PC-3 (cell line): ENCODE measurements at regions not wholly inside any gene's neighbourhood (a gene's known extent, or its start where the extent isn't known, plus 50 kb on each side); places are given as distances from the start of the nearest gene placed in this dataset.

ENCODE experiments used
- ATAC-seq: fragments of 200-7000 bp; cut with Tn5 transposase; 2 replicates; pipeline ENCODE4 v1.9.1; 2020; ENCODE audit warnings: mild to moderate bottlenecking, moderate library complexity
- BruUV-seq: library from RNA; stranded (reverse); fragments of 400-500 nt; replicated peaks from 2 replicates; lab custom pipeline; 2021; lab: Mats Ljungman, UMichigan
- CTCF ChIA-PET: fragments of 300-600 bp; sonication (Branson Sonifier 250); formaldehyde crosslinking; loops from one replicate; lab custom pipeline; 2022; ENCODE audit warnings: antibody characterized with exemption; lab: Charles Lee
- POLR2A ChIA-PET: fragments of 300-600 bp; sonication (Branson Sonifier 250); formaldehyde crosslinking; loops from one replicate; lab custom pipeline; 2022; ENCODE audit warnings: antibody characterized with exemption; ENCODE audit not compliant: unreplicated experiment; lab: Charles Lee
- DNase-seq: peaks from one replicate; pipeline ENCODE4 v3.0.0-alpha.2; 2015
- H2AFZ ChIP-seq: fragments of 300-600 bp; sonication (generic); 2 replicates; pipeline ENCODE4 v1.6.0; 2016; ENCODE audit warnings: antibody characterized with exemption, low read length
- H3F3A ChIP-seq: fragments of 300-600 bp; sonication (generic); one replicate; pipeline ENCODE4 v1.6.0; 2017; ENCODE audit warnings: antibody characterized with exemption, low read length, control low read depth, mild to moderate bottlenecking; ENCODE audit not compliant: unreplicated experiment
- H3K27ac ChIP-seq: fragments of 300-600 bp; sonication (generic); 2 replicates; pipeline ENCODE4 v1.5.1; 2016; ENCODE audit warnings: mild to moderate bottlenecking, low read length
- H3K27me3 ChIP-seq: fragments of 300-600 bp; sonication (generic); 2 replicates; pipeline ENCODE4 v1.6.1; 2016; ENCODE audit warnings: low read length, mixed read lengths
- H3K36me3 ChIP-seq: fragments of 300-600 bp; sonication (generic); 2 replicates; pipeline ENCODE4 v1.6.1; 2016; ENCODE audit warnings: low read depth, mixed run types, low read length, mixed read lengths
- H3K4me1 ChIP-seq: fragments of 300-600 bp; sonication (generic); 2 replicates; pipeline ENCODE4 v1.5.1; 2016; ENCODE audit warnings: low read length; ENCODE audit not compliant: insufficient read depth
- H3K4me2 ChIP-seq: fragments of 300-600 bp; sonication (generic); 2 replicates; pipeline ENCODE4 v1.6.0; 2016; ENCODE audit warnings: low read length
- H3K4me3 ChIP-seq: fragments of 300-600 bp; sonication (generic); 2 replicates; pipeline ENCODE4 v1.5.1; 2016; ENCODE audit warnings: mild to moderate bottlenecking, low read length, mixed read lengths
- H3K79me2 ChIP-seq: fragments of 300-600 bp; sonication (generic); 2 replicates; pipeline ENCODE4 v1.6.1; 2017; ENCODE audit warnings: low read length, mixed read lengths
- H3K9ac ChIP-seq: fragments of 300-600 bp; sonication (generic); 2 replicates; pipeline ENCODE4 v1.6.0; 2016; ENCODE audit warnings: mild to moderate bottlenecking, low read length
- H3K9me2 ChIP-seq: fragments of 300-600 bp; sonication (generic); replicated peaks from 2 replicates; pipeline ENCODE4 v1.6.1; 2016; ENCODE audit warnings: mixed run types, low read length, mixed read lengths
- H3K9me3 ChIP-seq: fragments of 300-600 bp; sonication (generic); 2 replicates; pipeline ENCODE4 v1.6.1; 2016; ENCODE audit warnings: low read length, mixed read lengths
- H4K20me1 ChIP-seq: fragments of 300-600 bp; sonication (generic); 2 replicates; pipeline ENCODE4 v1.6.1; 2016; ENCODE audit warnings: low read length, mixed read lengths
- EZH2 ChIP-seq: fragments of 300-600 bp; sonication (generic); IDR thresholded peaks from one replicate; pipeline ENCODE4 v1.6.1; 2017; ENCODE audit warnings: antibody characterized with exemption, mild to moderate bottlenecking, low read length; ENCODE audit not compliant: unreplicated experiment
- EZH2phosphoT487 ChIP-seq: fragments of 300-600 bp; sonication (generic); IDR thresholded peaks from 2 replicates; pipeline ENCODE4 v1.6.1; 2018; ENCODE audit warnings: mild to moderate bottlenecking, antibody characterized with exemption, low read length, borderline replicate concordance
- intact Hi-C: fragments of 100-400 bp; cut with micrococcal nuclease; formaldehyde crosslinking; loops from 2 replicates; pipeline ENCODE4 v1.9.0; 2023
- TF ChIP-seq, protein P1 (sequence below): fragments of 300-600 bp; sonication (generic); conservative IDR thresholded peaks from 2 replicates; pipeline ENCODE4 v1.5.1; 2017; ENCODE audit warnings: antibody characterized with exemption, low read depth, mild to moderate bottlenecking, low read length

DNA sequence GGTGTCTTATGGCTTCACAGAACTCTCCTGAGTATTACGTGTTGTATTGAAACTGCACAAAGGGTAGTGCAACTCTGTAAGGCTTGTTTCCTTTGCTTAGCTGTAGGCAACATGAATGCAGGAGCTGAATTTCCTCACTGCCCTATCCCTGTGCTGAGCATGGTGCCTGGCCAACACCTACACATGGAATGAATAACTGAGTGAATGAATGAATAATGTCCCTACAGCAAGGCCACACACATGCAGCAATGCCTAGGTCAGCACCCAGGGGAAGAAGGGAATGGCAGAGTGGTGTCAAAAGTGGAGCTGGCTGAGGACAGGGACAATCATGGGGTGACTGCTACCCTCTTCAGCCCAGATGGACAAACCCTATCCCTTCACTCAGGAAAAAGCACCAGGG lies 655.9 kb downstream of the PTPRU start:
- Histone ChIP-seq H2AFZ (no peak overlapping the region), H3K79me2 (no peaks in the 10 kb centered on the region), H3K4me1 (no peaks in the 10 kb centered on the region), H3K27me3 (peaks cover 46% of the 10 kb centered on the region), H3K4me2 (no peak overlapping the region), H3K36me3 (no peaks in the 10 kb centered on the region), H3K9me2 (no peaks in the 10 kb centered on the region), H3K27ac (no peak overlapping the region), H3F3A (no peaks in the 10 kb centered on the region), H3K9ac (no peak overlapping the region), H4K20me1 (no peaks in the 10 kb centered on the region), H3K9me3 (no peaks in the 10 kb centered on the region), H3K4me3 (no peak overlapping the region)
- ATAC-seq (no peak), DNase-seq (no peak)
- CTCF ChIA-PET: no interaction called here
- POLR2A ChIA-PET: no interaction called here
- intact Hi-C loops: no loop called here
- no TSS peak for BruUV-seq
- TF ChIP-seq, protein P1, sequence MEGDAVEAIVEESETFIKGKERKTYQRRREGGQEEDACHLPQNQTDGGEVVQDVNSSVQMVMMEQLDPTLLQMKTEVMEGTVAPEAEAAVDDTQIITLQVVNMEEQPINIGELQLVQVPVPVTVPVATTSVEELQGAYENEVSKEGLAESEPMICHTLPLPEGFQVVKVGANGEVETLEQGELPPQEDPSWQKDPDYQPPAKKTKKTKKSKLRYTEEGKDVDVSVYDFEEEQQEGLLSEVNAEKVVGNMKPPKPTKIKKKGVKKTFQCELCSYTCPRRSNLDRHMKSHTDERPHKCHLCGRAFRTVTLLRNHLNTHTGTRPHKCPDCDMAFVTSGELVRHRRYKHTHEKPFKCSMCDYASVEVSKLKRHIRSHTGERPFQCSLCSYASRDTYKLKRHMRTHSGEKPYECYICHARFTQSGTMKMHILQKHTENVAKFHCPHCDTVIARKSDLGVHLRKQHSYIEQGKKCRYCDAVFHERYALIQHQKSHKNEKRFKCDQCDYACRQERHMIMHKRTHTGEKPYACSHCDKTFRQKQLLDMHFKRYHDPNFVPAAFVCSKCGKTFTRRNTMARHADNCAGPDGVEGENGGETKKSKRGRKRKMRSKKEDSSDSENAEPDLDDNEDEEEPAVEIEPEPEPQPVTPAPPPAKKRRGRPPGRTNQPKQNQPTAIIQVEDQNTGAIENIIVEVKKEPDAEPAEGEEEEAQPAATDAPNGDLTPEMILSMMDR: no peak
- TF ChIP-seq EZH2 (no peak), EZH2phosphoT487 (no peak)

DNA sequence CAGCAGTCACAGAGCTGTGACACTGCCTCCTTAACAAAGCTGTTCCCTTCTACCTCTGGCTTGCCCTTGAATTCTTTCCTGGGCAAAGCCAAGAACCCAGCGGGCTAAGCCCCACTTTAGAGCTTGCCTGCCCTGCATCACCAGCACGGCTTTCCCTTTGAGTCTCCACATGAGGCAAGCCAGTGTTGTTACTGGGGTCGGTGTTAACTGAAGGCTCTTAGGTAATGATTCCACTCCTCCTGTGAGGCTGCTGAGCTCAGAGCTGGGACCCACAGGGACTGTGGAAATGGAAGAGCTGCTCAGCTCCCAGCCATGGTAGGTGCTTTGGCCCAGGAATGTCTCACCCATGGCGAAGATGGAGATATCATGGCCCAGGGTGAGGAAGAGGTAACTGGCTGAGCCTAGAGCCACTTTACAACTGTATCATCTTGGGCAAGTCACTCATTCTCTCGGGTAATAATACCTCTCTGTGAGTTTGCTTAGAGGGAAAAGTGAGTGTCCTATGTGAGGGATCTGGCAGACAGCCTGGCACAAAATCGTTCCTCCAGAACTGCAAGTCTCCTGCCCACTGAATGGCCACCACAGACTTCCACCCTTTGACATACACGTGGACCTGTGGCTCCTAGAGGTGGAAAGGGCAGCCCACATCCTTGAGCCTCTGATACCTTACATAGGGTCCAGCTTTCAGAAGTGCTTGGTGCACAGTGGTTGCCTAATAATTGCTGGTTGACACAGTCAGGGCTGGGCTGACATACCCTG lies 654.1 kb downstream of the PTPRU start:
- H4K20me1 ChIP-seq: no peaks in the 10 kb centered on the region
- TF ChIP-seq EZH2 (no peak), EZH2phosphoT487 (no peak)
- TF ChIP-seq, protein P1: no peak
- DNase-seq (no peak), ATAC-seq (no peak)
- H3F3A ChIP-seq: no peaks in the 10 kb centered on the region
- CTCF ChIA-PET: no interaction called here
- H3K4me1 ChIP-seq: no peaks in the 10 kb centered on the region
- intact Hi-C loops: no loop called here
- no peak overlapping the region for H3K4me2 ChIP-seq
- no peaks in the 10 kb centered on the region for H3K9me3 ChIP-seq
- no peak overlapping the region for H3K9ac ChIP-seq
- H3K79me2 ChIP-seq: no peaks in the 10 kb centered on the region
- H3K4me3 ChIP-seq: no peak overlapping the region
- H2AFZ ChIP-seq: no peak overlapping the region
- H3K27me3 ChIP-seq: peaks cover 27% of the 10 kb centered on the region
- H3K9me2 ChIP-seq: no peaks in the 10 kb centered on the region
- POLR2A ChIA-PET: no interaction called here
- no peaks in the 10 kb centered on the region for H3K36me3 ChIP-seq
- no TSS peak for BruUV-seq
- H3K27ac ChIP-seq: no peak overlapping the region

DNA sequence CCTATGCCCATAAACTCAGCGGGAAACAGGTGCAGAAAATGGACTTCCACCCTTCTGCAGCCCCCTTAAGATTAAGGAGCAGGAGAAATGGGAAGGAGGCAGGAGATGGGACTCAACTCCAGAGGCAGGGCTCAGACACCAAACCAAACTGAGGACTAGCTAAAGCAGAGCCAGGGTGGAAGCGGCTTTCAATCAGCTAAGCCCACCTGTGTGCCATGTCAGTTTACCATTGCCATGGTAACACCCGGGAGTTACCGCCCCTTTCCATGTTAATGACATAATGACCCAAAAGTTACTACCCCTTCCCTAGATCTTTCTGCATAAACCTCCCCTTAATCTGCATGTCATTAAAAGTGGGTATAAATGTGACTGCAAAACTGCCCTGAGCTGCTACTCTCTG lies 653.5 kb downstream of the PTPRU start:
- Histone ChIP-seq H3K79me2 (no peaks in the 10 kb centered on the region), H3K4me3 (no peak overlapping the region), H3K27ac (no peak overlapping the region), H3K4me1 (no peaks in the 10 kb centered on the region), H4K20me1 (no peaks in the 10 kb centered on the region), H2AFZ (no peak overlapping the region), H3K27me3 (peaks cover 21% of the 10 kb centered on the region), H3F3A (no peaks in the 10 kb centered on the region), H3K9me2 (no peaks in the 10 kb centered on the region), H3K9me3 (no peaks in the 10 kb centered on the region), H3K36me3 (no peaks in the 10 kb centered on the region), H3K4me2 (no peak overlapping the region), H3K9ac (no peak overlapping the region)
- DNase-seq (no peak), ATAC-seq (no peak)
- POLR2A ChIA-PET: no interaction called here
- CTCF ChIA-PET: no interaction called here
- TF ChIP-seq EZH2phosphoT487: no peak
- no peak for TF ChIP-seq EZH2
- TF ChIP-seq, protein P1: no peak
- intact Hi-C loops: no loop called here
- no TSS peak for BruUV-seq
